HepG2 (cell line): ENCODE measurements at regions not wholly inside any gene's neighbourhood (a gene's known extent, or its start where the extent isn't known, plus 50 kb on each side); places are given as distances from the start of the nearest gene placed in this dataset.

Experiments used
- ATAC-seq: fragments of 200-7000 bp; cut with Tn5 transposase; 3 replicates; pipeline ENCODE4 v1.9.1; 2020; ENCODE audit warnings: mild to moderate bottlenecking, moderate library complexity
- BruUV-seq: library from RNA; stranded (reverse); fragments of 400-500 nt; replicated peaks from 2 replicates; lab custom pipeline; 2021; lab: Mats Ljungman, UMichigan
- CTCF ChIA-PET: fragments of 300-600 bp; formaldehyde crosslinking; extraction: SDS; loops from one replicate; lab custom pipeline; 2021; ENCODE audit warnings: low total read pairs, inconsistent platforms, low intra/inter-chr PET ratio; lab: Yijun Ruan, JAX
- POLR2A ChIA-PET: fragments of 350-600 bp; sonication (Branson Sonifier 250); formaldehyde crosslinking; loops from one replicate; lab custom pipeline; 2020; ENCODE audit warnings: antibody characterized with exemption, inconsistent platforms; lab: Yijun Ruan, JAX
- DNase-seq: peaks from one replicate; pipeline ENCODE4 v3.0.0-alpha.2; 2015; ENCODE audit warnings: low spot score
- FAIRE-seq: peaks from 3 replicates; lab custom pipeline; 2011; peaks lifted over from hg19 to GRCh38; lab: Jason Lieb, UNC
- H2AFZ ChIP-seq: one replicate; pipeline ENCODE4 v1.6.1; 2011; ENCODE audit warnings: low read length, inconsistent platforms
- H3K27ac ChIP-seq: fragments of 300-600 bp; 3 replicates; pipeline ENCODE4 v1.8.0; 2011; ENCODE audit warnings: mixed run types, mild to moderate bottlenecking, mixed read lengths, low read length, inconsistent platforms; ENCODE audit not compliant: insufficient read depth; ENCODE audit errors: extremely low read length
- H3K27me3 ChIP-seq, 2 experiments: fragments of 200-600 bp in 1 of 2; 2 replicates in 1 of 2; 3 replicates in 1 of 2; pipeline versions ENCODE4 v1.6.0 to v1.8.0; 2011; ENCODE audit warnings: low read length in 2 of 2, mild to moderate bottlenecking in 2 of 2, moderate library complexity in 2 of 2, inconsistent platforms in 1 of 2; ENCODE audit not compliant: insufficient read depth in 2 of 2, control insufficient read depth in 1 of 2
- H3K36me3 ChIP-seq, 2 experiments: fragments of 200-600 bp in 1 of 2; replicated peaks in 1 of 2; 2 replicates in 1 of 2; 3 replicates in 1 of 2; pipeline versions ENCODE4 v1.5.1 to v1.8.0; 2011; ENCODE audit warnings: low read length in 2 of 2, inconsistent platforms in 1 of 2; ENCODE audit not compliant: insufficient read depth in 2 of 2, control insufficient read depth in 1 of 2
- H3K4me1 ChIP-seq: 2 replicates; pipeline ENCODE4 v1.5.1; 2012; ENCODE audit warnings: low read length, inconsistent platforms; ENCODE audit not compliant: insufficient read depth
- H3K4me2 ChIP-seq: 2 replicates; pipeline ENCODE4 v1.6.0; 2011; ENCODE audit warnings: low read depth, low read length, inconsistent platforms
- H3K4me3 ChIP-seq, 3 experiments: fragments of 200-600 bp in 1 of 3; sonication (generic), shearing (Covaris generic) in 1 of 3; replicated peaks in 1 of 3; 2 replicates each; pipeline ENCODE4 v1.5.1; 2011 to 2016; ENCODE audit warnings: low read length in 3 of 3, inconsistent platforms in 2 of 3, low read depth in 2 of 3, mild to moderate bottlenecking in 2 of 3, control low read depth in 1 of 3, mixed read lengths in 1 of 3; ENCODE audit not compliant: insufficient read depth in 1 of 3
- H3K79me2 ChIP-seq: one replicate; pipeline ENCODE4 v1.6.1; 2011; ENCODE audit warnings: low read length, inconsistent platforms; ENCODE audit not compliant: insufficient read depth
- H3K9ac ChIP-seq: 2 replicates; pipeline ENCODE4 v1.6.0; 2011; ENCODE audit warnings: mild to moderate bottlenecking, low read depth, low read length, inconsistent platforms; ENCODE audit not compliant: insufficient read depth
- H3K9me3 ChIP-seq: 2 replicates; pipeline ENCODE4 v1.5.1; 2012; ENCODE audit warnings: mild to moderate bottlenecking, low read length
- H4K20me1 ChIP-seq: 2 replicates; pipeline ENCODE4 v1.6.0; 2011; ENCODE audit warnings: inconsistent platforms, mild to moderate bottlenecking, low read length, moderate library complexity; ENCODE audit not compliant: insufficient read depth
- ARID3A ChIP-seq: IDR thresholded peaks from 2 replicates; pipeline ENCODE4 v1.6.1; 2012; ENCODE audit warnings: low read depth, low read length, improper control_type of control experiment
- CREBL2 ChIP-seq: sonication (generic); formaldehyde crosslinking; IDR thresholded peaks from 2 replicates; pipeline ENCODE4 v1.8.1; 2023; ENCODE audit warnings: missing genetic modification reagents, mild to moderate bottlenecking, borderline replicate concordance
- IKZF1 ChIP-seq: fragments of 450-650 bp; IDR thresholded peaks from 2 replicates; pipeline ENCODE4 v1.7.1; 2016
- MAX ChIP-seq: IDR thresholded peaks from 2 replicates; pipeline ENCODE4 v1.6.1; 2012; ENCODE audit warnings: inconsistent platforms
- MXD3 ChIP-seq: IDR thresholded peaks from 2 replicates; pipeline ENCODE4 v1.6.1; 2016; ENCODE audit warnings: mild to moderate bottlenecking, missing biosample characterization, missing genetic modification reagents
- SMARCE1 ChIP-seq: fragments of 450-650 bp; IDR thresholded peaks from 2 replicates; pipeline ENCODE4 v1.6.1; 2017; ENCODE audit warnings: borderline replicate concordance
- TARDBP ChIP-seq: sonication (generic); formaldehyde crosslinking; IDR thresholded peaks from 2 replicates; pipeline ENCODE4 v1.8.0; 2022; ENCODE audit warnings: mild to moderate bottlenecking, missing genetic modification reagents
- ZBTB8A ChIP-seq: sonication (generic); formaldehyde crosslinking; IDR thresholded peaks from 2 replicates; pipeline ENCODE4 v1.4.0; 2020; ENCODE audit warnings: mild to moderate bottlenecking, low read depth, missing genetic modification reagents, borderline replicate concordance
- ZC3H4 ChIP-seq: sonication (generic); formaldehyde crosslinking; IDR thresholded peaks from 2 replicates; pipeline ENCODE4 v1.4.0; 2020; ENCODE audit warnings: missing genetic modification reagents, borderline replicate concordance
- ZNF280D ChIP-seq: sonication (generic); formaldehyde crosslinking; IDR thresholded peaks from 2 replicates; pipeline ENCODE4 v1.5.1; 2020; ENCODE audit warnings: mild to moderate bottlenecking, missing genetic modification reagents
- ZNF317 ChIP-seq: sonication (generic); formaldehyde crosslinking; IDR thresholded peaks from 2 replicates; pipeline ENCODE4 v1.5.0; 2020; ENCODE audit warnings: mild to moderate bottlenecking, missing genetic modification reagents
- ZNF335 ChIP-seq: sonication (generic); formaldehyde crosslinking; IDR thresholded peaks from 2 replicates; pipeline ENCODE4 v1.4.0; 2020; ENCODE audit warnings: missing genetic modification reagents
- ZNF563 ChIP-seq: sonication (generic); formaldehyde crosslinking; IDR thresholded peaks from 2 replicates; pipeline ENCODE4 v1.8.0; 2022; ENCODE audit warnings: mild to moderate bottlenecking, moderate library complexity, missing genetic modification reagents
- ZNF781 ChIP-seq: sonication (generic); formaldehyde crosslinking; IDR thresholded peaks from 2 replicates; pipeline ENCODE4 v1.5.1; 2020; ENCODE audit warnings: borderline replicate concordance, mild to moderate bottlenecking, missing genetic modification reagents; ENCODE audit errors: not compliant biosample characterization
- WGBS: methylation state at CpG from one replicate; pipeline ENCODE4 v1.1.6; 2017; ENCODE audit warnings: low lambda C conversion rate; 5-methylcytosine and 5-hydroxymethylcytosine counted together
- in situ Hi-C: cut with HindIII; loops from 2 replicates; pipeline ENCODE4 v1.10.0; 2017; ENCODE audit warnings: low pct_unique_long_range_greater_than_20kb; ENCODE audit not compliant: extremely low pct_ligation_motif_present
- intact Hi-C: fragments of 100-400 bp; cut with micrococcal nuclease; formaldehyde crosslinking; loops from one replicate; pipeline ENCODE4 v1.10.0; 2022; ENCODE audit not compliant: unreplicated experiment

- CTCF ChIA-PET: no interaction called here
- FAIRE-seq: no peak
These were observed 172.7 kb downstream of the KLF5 start for GRCh38 chr13:73231471-73231870.

More at GRCh38 chr13:73231471-73231870, 172.7 kb downstream of the KLF5 start:
- Histone ChIP-seq H3K79me2 (no peaks in the 10 kb centered on the region), H3K27me3 (no peaks in the 10 kb centered on the region), H3K9me3 (no peaks in the 10 kb centered on the region), H3K4me1 (peaks cover under 1% of the 10 kb centered on the region; the same call in 1 of the 2 replicates), H3K4me3 (no peak overlapping the region), H4K20me1 (no peaks in the 10 kb centered on the region), H3K36me3 (no peaks in the 10 kb centered on the region), H3K9ac (no peak overlapping the region), H3K27ac (no peak overlapping the region), H2AFZ (no peak overlapping the region), H3K4me2 (no peak overlapping the region)
- POLR2A ChIA-PET: no interaction called here
- no peak for ATAC-seq
- WGBS: 56% methylated on average over 4 of the region's 4 CpGs
- TF ChIP-seq ZNF280D: no peak
- TF ChIP-seq ZNF563 (CRISPR knock-in tag): no peak
- no peak for TF ChIP-seq ZNF335
- TF ChIP-seq CREBL2 (CRISPR knock-in tag): no peak
- TF ChIP-seq TARDBP (CRISPR knock-in tag): no peak
- TF ChIP-seq IKZF1: no peak
- TF ChIP-seq ARID3A: no peak
- no peak for TF ChIP-seq ZNF317 (CRISPR knock-in tag)
- TF ChIP-seq ZNF781 (CRISPR knock-in tag): no peak
- no peak for TF ChIP-seq MAX
- no peak for TF ChIP-seq SMARCE1
- no peak for TF ChIP-seq MXD3 (CRISPR knock-in tag)
- TF ChIP-seq ZBTB8A (CRISPR knock-in tag): no peak
- no peak for TF ChIP-seq ZC3H4
- no peak for DNase-seq
- no TSS peak for BruUV-seq
- intact Hi-C loops: no loop called here
- in situ Hi-C loops: no loop called here
